ENCODE measurements at regions not wholly inside any gene's neighbourhood (a gene's known extent, or its start where the extent isn't known, plus 50 kb on each side); places are given as distances from the start of the nearest gene placed in this dataset.
"Not testable (repeated sequence)": the region's sequence is repeated elsewhere in the genome, so short reads cannot be mapped to it uniquely, and the experiment has no call there.

- TF ChIP-seq CTCF (conservative IDR thresholded peaks at IDR 0.05 in 1 of 2, IDR thresholded peaks at IDR 0.05 in 1 of 2; ENCODE audit: extremely low read depth in 1 of 2, insufficient read depth in 1 of 2, low read depth in 1 of 2, low read length in 2 of 2); EZH2 (IDR thresholded peaks at IDR 0.05; ENCODE audit: borderline replicate concordance, low read length): not testable (repeated sequence)
These were observed 98.5 kb upstream of the PRDM7 start for GRCh38 chr16:90175610-90176009.

All from mammary epithelial cell (primary cell).